Activated CD4-positive, alpha-beta T cell treated with anti-CD3 and anti-CD28 coated beads, Interleukin-2, amount 10 ng/mL, durations not matched to agents 24 days and 14 days (primary cell): ENCODE measurements at regions not wholly inside any gene's neighbourhood (a gene's known extent, or its start where the extent isn't known, plus 50 kb on each side); places are given as distances from the start of the nearest gene placed in this dataset.

Source experiments
- DNase-seq: peaks from one replicate; pipeline ENCODE4 v3.0.0; 2022
- H3K27ac Mint-ChIP-seq: one replicate; pipeline ENCODE4 v1.8.0; 2022; ENCODE audit warnings: mild to moderate bottlenecking, mixed read lengths
- H3K27me3 Mint-ChIP-seq: one replicate; pipeline ENCODE4 v1.8.0; 2022; ENCODE audit warnings: mixed read lengths
- H3K36me3 Mint-ChIP-seq: one replicate; pipeline ENCODE4 v1.8.0; 2022; ENCODE audit warnings: low read depth, mild to moderate bottlenecking, mixed read lengths
- H3K4me1 Mint-ChIP-seq: one replicate; pipeline ENCODE4 v1.8.0; 2021; ENCODE audit warnings: mixed read lengths
- H3K4me3 Mint-ChIP-seq: one replicate; pipeline ENCODE4 v1.8.0; 2022; ENCODE audit warnings: mild to moderate bottlenecking, moderate library complexity, mixed read lengths
- H3K9me3 Mint-ChIP-seq: one replicate; pipeline ENCODE4 v1.8.0; 2021; ENCODE audit warnings: mixed read lengths
- intact Hi-C: fragments of 100-400 bp; cut with micrococcal nuclease; formaldehyde crosslinking; loops from one replicate; pipeline ENCODE4 v1.15.1; 2023

DNA sequence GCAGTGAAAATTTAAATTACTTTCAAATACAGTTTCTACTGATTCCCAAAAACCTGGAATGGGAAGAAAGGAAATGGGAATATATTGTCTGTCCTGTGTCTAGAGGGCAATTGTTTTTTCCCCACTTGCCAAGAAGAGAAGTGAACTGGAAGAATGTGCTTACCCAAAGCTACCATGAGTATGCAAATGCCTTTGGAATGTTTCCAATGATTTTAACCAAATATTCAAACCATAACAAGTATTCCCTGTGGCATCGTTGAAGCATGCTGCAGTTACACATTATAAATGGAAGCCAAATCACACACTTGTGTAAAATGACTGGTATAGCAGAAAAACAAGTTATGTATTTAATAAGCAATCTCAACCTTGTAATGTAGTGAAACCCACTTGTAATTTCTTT lies 368.2 kb downstream of the GBE1 start:
- intact Hi-C loops: no loop called here

DNA sequence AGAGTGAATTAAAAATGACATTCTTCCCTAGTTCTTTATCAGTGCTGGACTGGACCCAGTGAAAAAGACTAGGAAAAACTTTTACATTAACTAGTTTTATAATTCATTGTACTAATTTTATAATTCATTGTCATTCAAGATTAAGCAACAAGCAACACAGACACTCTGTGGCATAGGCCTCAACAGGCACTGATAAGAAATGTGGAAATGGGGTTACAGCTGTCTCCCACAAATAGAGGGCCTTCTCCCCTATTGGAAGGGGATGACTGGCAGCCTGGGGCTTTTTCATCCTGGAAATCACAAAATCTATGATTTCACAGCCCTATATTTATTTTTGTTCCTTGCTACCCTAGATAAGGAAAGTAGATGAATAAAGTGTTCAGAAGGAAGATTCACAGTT lies 370.6 kb downstream of the GBE1 start:
- H3K27ac Mint-ChIP-seq: no peak overlapping the region
- no peaks in the 10 kb centered on the region for H3K9me3 Mint-ChIP-seq
- no peak overlapping the region for H3K4me3 Mint-ChIP-seq
- H3K4me1 Mint-ChIP-seq: no peaks in the 10 kb centered on the region
- DNase-seq: no peak
- H3K27me3 Mint-ChIP-seq: no peaks in the 10 kb centered on the region
- no peaks in the 10 kb centered on the region for H3K36me3 Mint-ChIP-seq
- intact Hi-C loops: no loop called here

More for the DNA sequence above, 368.2 kb downstream of the GBE1 start:
- H3K27ac Mint-ChIP-seq: no peak overlapping the region
- no peaks in the 10 kb centered on the region for H3K36me3 Mint-ChIP-seq
- no peaks in the 10 kb centered on the region for H3K27me3 Mint-ChIP-seq
- no peak overlapping the region for H3K4me3 Mint-ChIP-seq
- no peaks in the 10 kb centered on the region for H3K9me3 Mint-ChIP-seq
- no peaks in the 10 kb centered on the region for H3K4me1 Mint-ChIP-seq
- DNase-seq: no peak

GRCh38 chr3:81388191-81388590 lies 373.3 kb downstream of the GBE1 start:
- no peak overlapping the region for H3K4me3 Mint-ChIP-seq
- no peaks in the 10 kb centered on the region for H3K36me3 Mint-ChIP-seq
- H3K9me3 Mint-ChIP-seq: no peaks in the 10 kb centered on the region
- H3K27me3 Mint-ChIP-seq: no peaks in the 10 kb centered on the region
- DNase-seq: no peak
- H3K4me1 Mint-ChIP-seq: no peaks in the 10 kb centered on the region
- no peak overlapping the region for H3K27ac Mint-ChIP-seq
- intact Hi-C loops: no loop called here

DNA sequence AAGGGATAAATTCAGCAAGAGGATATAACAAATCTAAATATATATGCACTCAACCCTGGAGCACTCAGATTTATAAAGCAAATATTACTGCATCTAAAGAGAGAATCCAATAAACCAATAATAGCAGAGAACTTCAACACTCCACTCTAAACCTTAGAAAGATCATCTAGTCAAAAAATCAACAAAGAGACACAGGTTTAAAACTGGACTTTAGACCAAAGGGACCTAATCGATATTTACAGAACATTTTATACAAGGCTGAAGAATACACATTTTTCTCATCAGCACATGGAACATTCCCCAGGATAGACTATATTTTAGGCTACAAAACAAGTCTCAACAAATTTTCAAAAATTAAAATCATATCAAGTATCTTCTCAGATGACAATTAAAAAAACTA lies 379.0 kb downstream of the GBE1 start:
- no peaks in the 10 kb centered on the region for H3K9me3 Mint-ChIP-seq
- no peak for DNase-seq
- H3K27ac Mint-ChIP-seq: no peak overlapping the region
- no peaks in the 10 kb centered on the region for H3K36me3 Mint-ChIP-seq
- H3K4me1 Mint-ChIP-seq: no peaks in the 10 kb centered on the region
- intact Hi-C loops: no loop called here
- H3K4me3 Mint-ChIP-seq: no peak overlapping the region
- H3K27me3 Mint-ChIP-seq: no peaks in the 10 kb centered on the region

DNA sequence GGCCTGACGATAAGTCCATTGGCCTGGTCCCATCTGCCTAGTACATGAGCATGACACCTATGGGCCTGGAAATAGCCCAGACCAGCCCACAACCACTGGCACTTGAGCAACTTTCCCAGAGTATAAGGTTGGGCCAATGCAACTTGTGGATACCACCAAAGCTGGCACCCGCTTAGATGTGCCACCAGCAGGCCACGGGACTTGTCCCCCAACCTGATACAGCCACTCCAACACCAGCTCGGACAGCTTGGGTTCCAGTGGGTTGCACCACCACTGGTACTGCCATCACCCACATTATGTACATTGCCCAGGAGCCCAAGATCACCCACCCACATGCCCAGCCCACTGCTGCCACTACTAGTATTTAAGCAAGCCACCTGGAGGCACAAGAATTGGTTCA lies 381.2 kb downstream of the GBE1 start:
- no peak for DNase-seq
- Mint-ChIP-seq H3K27ac (no peak overlapping the region), H3K9me3 (no peaks in the 10 kb centered on the region), H3K4me3 (no peak overlapping the region), H3K36me3 (no peaks in the 10 kb centered on the region), H3K4me1 (no peaks in the 10 kb centered on the region), H3K27me3 (no peaks in the 10 kb centered on the region)
- intact Hi-C loops: no loop called here

DNA sequence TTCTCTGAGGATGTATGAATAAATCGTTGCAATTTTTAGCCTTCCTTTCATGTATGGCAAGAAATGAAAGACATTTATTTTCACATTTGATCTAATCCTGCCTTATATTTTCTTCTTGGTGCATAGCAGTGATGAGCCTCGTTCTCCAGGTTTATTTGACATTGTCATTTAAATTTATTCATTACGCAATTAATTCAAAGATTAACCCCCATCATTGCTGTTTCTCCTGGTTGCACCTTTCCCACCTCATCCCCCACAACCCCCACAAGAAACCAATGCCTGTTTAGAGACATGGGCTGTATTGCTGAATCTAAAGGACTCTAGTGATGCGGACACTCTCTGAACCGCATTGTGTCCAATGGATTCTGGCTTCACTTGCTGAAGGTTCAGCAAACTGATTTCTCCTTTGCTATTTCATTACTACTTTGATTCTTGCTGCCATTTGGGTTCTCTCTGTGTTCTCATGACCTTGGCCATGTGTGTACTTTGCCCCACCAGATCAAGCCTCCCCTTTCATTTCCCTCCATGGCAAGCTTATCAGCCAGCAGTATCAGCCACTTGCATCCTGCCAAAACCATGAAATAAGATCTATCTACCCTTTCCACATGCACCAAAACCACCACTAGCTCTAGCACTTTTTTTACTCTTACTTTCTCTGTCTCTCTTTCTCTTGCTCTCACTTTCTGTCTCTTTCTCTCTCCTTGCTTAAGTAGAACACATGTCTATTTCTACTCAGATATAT lies 382.7 kb downstream of the GBE1 start:
- H3K36me3 Mint-ChIP-seq: no peaks in the 10 kb centered on the region
- DNase-seq: no peak
- no peaks in the 10 kb centered on the region for H3K4me1 Mint-ChIP-seq
- H3K9me3 Mint-ChIP-seq: no peaks in the 10 kb centered on the region
- intact Hi-C loops: no loop called here
- no peak overlapping the region for H3K4me3 Mint-ChIP-seq
- H3K27ac Mint-ChIP-seq: no peak overlapping the region
- H3K27me3 Mint-ChIP-seq: no peaks in the 10 kb centered on the region

DNA sequence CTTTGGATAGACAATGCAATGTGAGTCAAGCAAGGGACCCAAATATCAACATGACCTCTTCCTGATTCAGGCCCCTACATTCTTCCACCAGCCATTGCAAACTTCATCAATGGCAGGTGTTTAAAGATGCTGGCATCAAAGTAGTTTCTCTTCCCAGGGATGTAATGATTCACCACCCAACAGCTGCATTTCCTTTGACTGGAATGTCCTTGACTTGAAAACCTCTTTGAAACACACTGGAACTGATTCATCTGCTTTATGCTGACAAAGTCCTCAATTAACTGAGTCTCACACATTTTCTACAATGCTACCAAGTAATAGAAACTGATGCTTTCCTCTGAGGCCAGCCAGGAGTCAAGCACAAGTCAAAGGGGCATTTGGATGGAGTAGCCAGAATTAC lies 385.5 kb downstream of the GBE1 start:
- Mint-ChIP-seq H3K4me1 (no peaks in the 10 kb centered on the region), H3K27ac (no peak overlapping the region), H3K4me3 (no peak overlapping the region), H3K9me3 (peaks cover 4% of the 10 kb centered on the region), H3K27me3 (no peaks in the 10 kb centered on the region), H3K36me3 (no peaks in the 10 kb centered on the region)
- intact Hi-C loops: no loop called here
- DNase-seq: no peak

GRCh38 chr3:81364411-81364810 lies 397.0 kb downstream of the GBE1 start:
- intact Hi-C loops: no loop called here
- Mint-ChIP-seq H3K27ac (no peak overlapping the region), H3K27me3 (no peaks in the 10 kb centered on the region), H3K36me3 (no peaks in the 10 kb centered on the region), H3K4me3 (no peak overlapping the region), H3K9me3 (no peaks in the 10 kb centered on the region), H3K4me1 (no peaks in the 10 kb centered on the region)
- no peak for DNase-seq

- no peaks in the 10 kb centered on the region for H3K4me1 Mint-ChIP-seq
- no peak for DNase-seq
- no peak overlapping the region for H3K4me3 Mint-ChIP-seq
- no peaks in the 10 kb centered on the region for H3K27me3 Mint-ChIP-seq
- intact Hi-C loops: no loop called here
- H3K9me3 Mint-ChIP-seq: no peaks in the 10 kb centered on the region
- H3K36me3 Mint-ChIP-seq: no peaks in the 10 kb centered on the region
- H3K27ac Mint-ChIP-seq: no peak overlapping the region
These were observed 397.6 kb downstream of the GBE1 start for GRCh38 chr3:81363816-81364215.

- Mint-ChIP-seq H3K27me3 (no peaks in the 10 kb centered on the region), H3K36me3 (no peaks in the 10 kb centered on the region), H3K9me3 (no peaks in the 10 kb centered on the region), H3K4me1 (no peaks in the 10 kb centered on the region), H3K27ac (no peak overlapping the region), H3K4me3 (no peak overlapping the region)
- DNase-seq: no peak
- intact Hi-C loops: no loop called here
These were observed 407.3 kb downstream of the GBE1 start for GRCh38 chr3:81354119-81354518.

GRCh38 chr3:81352867-81353266 lies 408.6 kb downstream of the GBE1 start:
- Mint-ChIP-seq H3K27me3 (no peaks in the 10 kb centered on the region), H3K4me3 (no peak overlapping the region), H3K9me3 (no peaks in the 10 kb centered on the region), H3K4me1 (no peaks in the 10 kb centered on the region), H3K36me3 (no peaks in the 10 kb centered on the region), H3K27ac (no peak overlapping the region)
- intact Hi-C loops: no loop called here
- DNase-seq: no peak

- H3K4me1 Mint-ChIP-seq: no peaks in the 10 kb centered on the region
- no peaks in the 10 kb centered on the region for H3K27me3 Mint-ChIP-seq
- no peak for DNase-seq
- H3K27ac Mint-ChIP-seq: no peak overlapping the region
- no peaks in the 10 kb centered on the region for H3K36me3 Mint-ChIP-seq
- intact Hi-C loops: no loop called here
- H3K4me3 Mint-ChIP-seq: no peak overlapping the region
- no peaks in the 10 kb centered on the region for H3K9me3 Mint-ChIP-seq
These were observed 411.6 kb downstream of the GBE1 start for GRCh38 chr3:81349816-81350340.

DNA sequence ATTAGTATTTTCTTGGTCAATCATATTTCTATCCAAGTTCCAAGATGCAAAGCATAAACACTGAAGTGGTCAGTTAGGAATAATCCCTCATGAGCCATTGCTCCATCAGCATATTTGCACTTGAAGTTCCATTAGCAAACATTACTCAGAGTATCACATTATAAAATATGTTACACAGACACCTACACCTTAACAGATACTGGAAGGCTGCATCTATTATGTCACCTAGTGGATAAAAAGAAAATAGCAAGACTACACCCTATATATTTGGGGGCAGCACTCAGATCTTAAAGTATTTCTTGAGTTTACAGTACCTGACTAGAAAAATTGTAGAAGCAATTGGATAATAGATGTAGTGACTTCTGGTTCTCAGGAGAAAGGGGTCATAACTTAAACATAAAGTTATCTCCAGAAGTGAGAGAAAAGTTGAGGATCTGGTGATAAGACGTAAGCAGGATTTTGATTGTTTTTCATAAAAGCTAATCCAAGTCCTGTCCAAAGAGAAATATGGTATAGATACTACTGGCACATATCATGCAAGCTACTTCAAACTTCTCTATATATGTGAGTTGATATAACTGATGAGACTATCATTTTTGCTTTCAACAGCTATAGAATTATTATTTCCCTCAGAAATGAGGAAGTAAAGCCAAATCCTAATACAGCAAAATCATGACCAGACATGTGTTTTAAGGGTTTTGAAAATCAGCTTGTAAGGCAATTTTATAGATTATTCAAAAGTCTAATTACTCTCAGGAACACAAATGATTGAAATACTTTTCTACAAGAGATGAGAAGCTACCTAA lies 422.2 kb downstream of the GBE1 start:
- H3K27me3 Mint-ChIP-seq: no peaks in the 10 kb centered on the region
- intact Hi-C loops: no loop called here
- no peaks in the 10 kb centered on the region for H3K4me1 Mint-ChIP-seq
- no peaks in the 10 kb centered on the region for H3K9me3 Mint-ChIP-seq
- no peak for DNase-seq
- H3K4me3 Mint-ChIP-seq: no peak overlapping the region
- H3K36me3 Mint-ChIP-seq: no peaks in the 10 kb centered on the region
- no peak overlapping the region for H3K27ac Mint-ChIP-seq

GRCh38 chr3:81336470-81336869 lies 425.0 kb downstream of the GBE1 start:
- H3K27ac Mint-ChIP-seq: no peak overlapping the region
- intact Hi-C loops: no loop called here
- no peaks in the 10 kb centered on the region for H3K27me3 Mint-ChIP-seq
- H3K9me3 Mint-ChIP-seq: no peaks in the 10 kb centered on the region
- no peaks in the 10 kb centered on the region for H3K36me3 Mint-ChIP-seq
- H3K4me3 Mint-ChIP-seq: no peak overlapping the region
- DNase-seq: no peak
- H3K4me1 Mint-ChIP-seq: no peaks in the 10 kb centered on the region
